Germinal center (tissue), 1 donor: ENCODE measurements at regions not wholly inside any gene's neighbourhood (a gene's known extent, or its start where the extent isn't known, plus 50 kb on each side); places are given as distances from the start of the nearest gene placed in this dataset.

Experiments
- DNase-seq: peaks from one replicate; pipeline ENCODE4 v3.0.0; 2012; ENCODE audit warnings: mixed read lengths, low spot score

- no peak for DNase-seq
These were observed 699.9 kb downstream of the DSC3 start for GRCh38 chr18:30342675-30343074.

GRCh38 chr18:30334781-30335180, 707.8 kb downstream of the DSC3 start:
- no peak for DNase-seq

GRCh38 chr18:30333310-30333709, 709.2 kb downstream of the DSC3 start:
- DNase-seq = no peak

DNA sequence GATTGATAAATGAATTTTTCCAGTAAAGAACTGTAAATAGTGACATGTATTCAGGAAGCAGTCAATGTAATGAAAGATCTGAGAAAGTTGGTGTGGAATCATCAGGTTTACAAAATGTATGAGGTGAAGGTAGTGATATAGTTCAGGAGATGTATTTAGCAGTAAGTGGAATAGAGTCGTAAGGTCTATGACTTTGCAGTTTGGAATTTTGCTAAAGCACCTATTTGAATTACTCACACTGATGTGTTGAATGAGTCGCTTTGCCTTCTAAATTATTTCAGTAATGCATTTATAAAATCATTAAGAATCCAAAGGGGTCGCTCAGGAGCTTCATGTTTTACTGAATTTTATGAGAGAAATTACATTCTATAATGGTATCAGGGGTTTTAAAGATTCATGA, 713.7 kb downstream of the DSC3 start:
- no peak for DNase-seq

GRCh38 chr18:30302181-30302580, 740.4 kb downstream of the DSC3 start:
- no peak for DNase-seq

GRCh38 chr18:30298769-30299168, 743.8 kb downstream of the DSC3 start:
- DNase-seq = no peak

- no peak for DNase-seq
These were observed 753.7 kb downstream of the DSC3 start for GRCh38 chr18:30288662-30289414.

- DNase-seq = no peak
These were observed 761.6 kb downstream of the DSC3 start for GRCh38 chr18:30280861-30281470.

GRCh38 chr18:30280186-30280585, 762.4 kb downstream of the DSC3 start:
- DNase-seq = no peak

GRCh38 chr18:30277676-30278075, 764.9 kb downstream of the DSC3 start:
- no peak for DNase-seq

- no peak for DNase-seq
These were observed 770.8 kb downstream of the DSC3 start for GRCh38 chr18:30271716-30272115.

DNA sequence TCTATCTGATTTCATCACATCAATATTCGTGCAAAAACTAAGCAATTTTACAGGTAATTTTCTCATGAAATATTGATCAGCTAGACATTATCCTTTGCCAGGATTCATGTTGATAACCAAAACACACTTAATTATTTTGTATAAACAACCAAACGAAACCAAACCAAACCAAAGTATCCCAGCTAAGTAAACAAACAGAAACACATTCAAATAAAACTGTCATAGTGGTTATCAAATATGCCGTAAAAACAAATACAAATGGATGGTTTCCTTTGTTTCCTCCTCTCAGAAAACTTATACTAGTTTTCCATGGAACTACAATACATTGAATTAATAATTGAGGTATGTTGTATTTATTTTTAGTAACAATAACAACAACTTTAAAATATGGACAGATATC, 777.4 kb downstream of the DSC3 start:
- DNase-seq = no peak

DNA sequence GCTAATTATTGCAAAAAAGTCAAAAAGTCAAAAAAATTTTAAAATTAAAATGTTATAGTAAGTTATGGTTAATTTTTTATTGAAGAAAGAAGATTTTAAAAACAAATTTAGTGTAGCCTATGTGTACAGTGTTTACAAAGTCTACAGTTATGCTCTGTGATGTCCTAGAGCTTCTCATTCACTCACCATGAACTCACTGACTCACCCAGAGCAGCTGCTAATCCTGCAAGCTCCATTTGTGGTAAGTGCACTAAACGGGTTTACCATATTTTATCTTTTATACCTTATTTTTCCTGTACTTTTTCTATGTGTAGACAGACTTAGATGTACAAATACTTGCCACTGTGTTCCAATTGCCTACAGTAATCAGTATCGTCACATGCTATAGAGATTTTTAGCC, 788.2 kb downstream of the DSC3 start:
- DNase-seq = no peak

DNA sequence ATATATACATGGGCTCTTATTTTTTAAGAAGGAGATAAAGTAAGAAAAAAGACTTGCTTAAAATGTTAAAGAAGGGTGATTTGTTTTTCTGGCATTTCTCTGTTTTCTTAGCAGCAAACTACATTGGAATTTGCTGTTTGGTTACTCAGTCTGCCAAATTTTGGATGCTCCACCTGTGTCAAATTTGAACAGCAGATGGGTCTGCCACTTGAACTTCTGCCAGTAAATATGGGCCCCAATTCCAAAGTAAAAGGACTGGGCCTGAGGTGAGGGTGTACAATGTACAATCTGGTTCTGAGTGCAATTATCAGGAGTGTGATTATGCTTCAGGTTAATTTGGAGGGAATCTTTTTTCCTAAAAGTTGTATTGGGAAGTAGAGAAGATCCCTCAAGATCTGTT, 794.5 kb downstream of the DSC3 start:
- no peak for DNase-seq

GRCh38 chr18:30245766-30246455, 796.6 kb downstream of the DSC3 start:
- DNase-seq = no peak

- DNase-seq = no peak
These were observed 807.8 kb downstream of the DSC3 start for GRCh38 chr18:30234755-30235154.

GRCh38 chr18:30211112-30211511, 831.4 kb downstream of the DSC3 start:
- no peak for DNase-seq

DNA sequence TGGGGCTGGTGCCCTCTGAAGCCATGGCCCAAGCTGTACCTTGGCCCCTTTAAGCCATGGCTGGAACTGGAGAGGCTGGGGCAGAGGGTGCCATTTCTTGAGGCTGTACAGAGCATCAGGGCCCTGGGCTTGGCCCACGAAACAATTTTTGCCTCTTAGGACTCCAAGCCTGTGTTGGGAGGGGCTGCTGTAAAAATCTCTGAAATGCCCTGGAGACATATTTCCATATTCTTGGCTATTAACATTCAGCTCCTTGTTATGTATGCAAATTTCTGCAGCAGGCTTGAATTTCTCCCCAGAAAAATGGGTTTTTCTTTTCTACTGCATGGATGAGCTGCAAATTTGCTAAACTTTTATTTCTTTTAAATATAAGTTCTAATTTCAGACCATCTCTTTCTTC, 834.0 kb downstream of the DSC3 start:
- no peak for DNase-seq

DNA sequence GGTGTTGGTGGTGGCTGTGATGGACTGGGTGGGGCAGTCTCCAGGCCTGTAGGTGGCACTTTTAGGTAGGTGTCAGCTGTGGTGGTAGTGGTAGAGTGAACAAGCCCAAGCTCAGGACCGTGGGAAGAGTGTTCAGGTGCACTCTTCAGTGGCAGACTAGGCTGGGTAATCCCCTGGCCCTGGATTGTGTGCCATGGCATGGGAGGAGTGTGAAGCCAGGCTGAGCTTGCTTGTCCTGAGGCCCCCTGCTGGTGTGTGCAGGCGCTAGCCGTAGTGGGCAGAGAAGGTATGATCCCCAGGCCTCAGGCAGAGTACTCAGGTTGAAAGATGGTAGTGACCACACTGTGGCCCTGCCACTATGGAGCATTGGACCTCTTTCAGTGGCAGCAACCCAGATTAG, 850.3 kb downstream of the DSC3 start:
- DNase-seq = no peak

- no peak for DNase-seq
These were observed 856.3 kb downstream of the DSC3 start for GRCh38 chr18:30186245-30186644.

GRCh38 chr18:30177056-30177455, 865.5 kb downstream of the DSC3 start:
- no peak for DNase-seq

DNA sequence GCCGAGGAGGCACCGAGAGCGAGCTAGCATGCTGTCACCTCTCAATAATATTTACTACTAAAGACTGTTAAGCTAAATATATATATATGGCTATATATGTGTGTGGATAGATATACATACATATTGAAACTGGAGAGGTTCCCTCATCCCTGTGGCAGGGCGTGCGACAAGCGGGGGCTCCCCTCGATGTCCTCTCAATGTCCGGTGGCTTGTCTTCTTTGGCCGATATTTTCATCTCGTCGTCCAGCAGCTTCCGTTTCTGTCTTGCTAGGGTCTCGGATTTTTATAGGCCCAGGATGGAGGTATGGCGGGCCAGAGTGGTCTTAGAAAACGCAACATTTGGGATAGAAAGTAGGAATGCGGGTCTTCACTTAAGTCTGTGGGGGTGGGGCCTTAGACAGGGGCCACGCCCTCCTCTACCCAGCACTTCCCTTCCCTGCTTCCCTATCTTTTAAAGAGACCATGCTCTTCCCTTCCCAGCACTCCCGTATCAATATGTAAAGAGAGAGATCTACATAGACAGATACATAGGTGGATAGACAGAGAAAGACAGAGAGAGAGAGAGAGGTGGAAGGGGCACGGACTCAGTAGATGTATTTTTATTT, 866.8 kb downstream of the DSC3 start:
- no peak for DNase-seq

- DNase-seq = no peak
These were observed 867.4 kb downstream of the DSC3 start for GRCh38 chr18:30175061-30175574.
